Endothelial cell of umbilical vein (primary cell): ENCODE measurements at regions not wholly inside any gene's neighbourhood (a gene's known extent, or its start where the extent isn't known, plus 50 kb on each side); places are given as distances from the start of the nearest gene placed in this dataset.

Source experiments
- BruUV-seq: library from RNA; stranded (reverse); fragments of 400-500 nt; replicated peaks from 2 replicates; lab custom pipeline; 2021; lab: Mats Ljungman, UMichigan
- CTCF ChIA-PET: fragments of 300-600, 350-600 bp; sonication (Branson Sonifier 250); formaldehyde crosslinking; loops from one replicate; lab custom pipeline; 2021; ENCODE audit warnings: antibody characterized with exemption, inconsistent platforms; lab: Charles Lee
- POLR2A ChIA-PET: fragments of 300-600, 350-600 bp; sonication (Branson Sonifier 250); formaldehyde crosslinking; loops from one replicate; lab custom pipeline; 2021; ENCODE audit warnings: antibody characterized with exemption, inconsistent platforms; lab: Charles Lee
- DNase-seq: peaks from one replicate; pipeline ENCODE4 v3.0.0-alpha.2; 2011; ENCODE audit warnings: low read depth, low spot score
- FAIRE-seq: peaks from 2 replicates; lab custom pipeline; 2011; peaks lifted over from hg19 to GRCh38; lab: Jason Lieb, UNC
- H2AFZ ChIP-seq: 2 replicates; pipeline ENCODE4 v1.6.0; 2012; ENCODE audit warnings: low read depth, low read length, control low read depth, inconsistent platforms
- H3K27ac ChIP-seq: 2 replicates; pipeline ENCODE4 v1.5.1; 2011; ENCODE audit warnings: low read depth, mild to moderate bottlenecking, control low read depth, low read length, moderate library complexity; ENCODE audit not compliant: insufficient read depth
- H3K27me3 ChIP-seq, 2 experiments: 2 replicates each; pipeline versions ENCODE4 v1.6.0 to v1.6.1; 2011; ENCODE audit warnings: low read length in 2 of 2, mixed read lengths in 1 of 2; ENCODE audit not compliant: control insufficient read depth in 2 of 2, insufficient read depth in 2 of 2
- H3K36me3 ChIP-seq, 2 experiments: 2 replicates in 1 of 2; 3 replicates in 1 of 2; pipeline ENCODE4 v1.5.1; 2011; ENCODE audit warnings: low read length in 2 of 2, mild to moderate bottlenecking in 1 of 2, moderate library complexity in 1 of 2; ENCODE audit not compliant: control insufficient read depth in 2 of 2, insufficient read depth in 2 of 2; ENCODE audit errors: extremely low read depth in 1 of 2
- H3K4me1 ChIP-seq: 3 replicates; pipeline ENCODE4 v1.5.1; 2011; ENCODE audit warnings: mild to moderate bottlenecking, low read length; ENCODE audit not compliant: control insufficient read depth, insufficient read depth; ENCODE audit errors: extremely low read depth
- H3K4me2 ChIP-seq: 2 replicates; pipeline ENCODE4 v1.6.1; 2011; ENCODE audit warnings: low read length, control low read depth, mixed read lengths; ENCODE audit not compliant: insufficient read depth
- H3K4me3 ChIP-seq, 3 experiments: fragments of 200-600 bp in 1 of 3; sonication (generic), shearing (Covaris generic) in 1 of 3; replicated peaks in 1 of 3; 2 replicates each; pipeline ENCODE4 v1.5.1; 2011 to 2016; ENCODE audit warnings: control low read depth in 3 of 3, low read length in 3 of 3, mild to moderate bottlenecking in 2 of 3, inconsistent platforms in 1 of 3, low read depth in 1 of 3, moderate library complexity in 1 of 3; ENCODE audit not compliant: insufficient read depth in 1 of 3
- H3K79me2 ChIP-seq: 2 replicates; pipeline ENCODE4 v1.6.0; 2012; ENCODE audit warnings: low read length, inconsistent platforms; ENCODE audit not compliant: control insufficient read depth, insufficient read depth
- H3K9ac ChIP-seq: replicated peaks from 2 replicates; pipeline ENCODE3; 2011; ENCODE audit warnings: low read length, control low read depth; ENCODE audit not compliant: insufficient read depth; ENCODE audit errors: extremely low read depth
- H3K9me1 ChIP-seq: replicated peaks from 3 replicates; pipeline ENCODE4 v1.6.0; 2011; ENCODE audit warnings: mild to moderate bottlenecking, low read length; ENCODE audit not compliant: control insufficient read depth, insufficient read depth; ENCODE audit errors: extremely low read depth
- H3K9me3 ChIP-seq: replicated peaks from 2 replicates; pipeline ENCODE4 v1.5.1; 2012; ENCODE audit warnings: low read length, inconsistent platforms; ENCODE audit not compliant: control insufficient read depth, insufficient read depth
- H4K20me1 ChIP-seq: replicated peaks from 2 replicates; pipeline ENCODE3; 2011; ENCODE audit warnings: mild to moderate bottlenecking, low read length; ENCODE audit not compliant: control insufficient read depth, insufficient read depth; ENCODE audit errors: extremely low read depth
- FOS ChIP-seq: IDR thresholded peaks from 2 replicates; pipeline ENCODE4 v1.6.1; 2011; ENCODE audit warnings: mild to moderate bottlenecking, low read length, moderate library complexity, borderline replicate concordance; ENCODE audit not compliant: insufficient read depth
- GATA2 ChIP-seq: IDR thresholded peaks from 2 replicates; pipeline ENCODE4 v1.7.0; 2011; ENCODE audit warnings: low read depth, mild to moderate bottlenecking, moderate library complexity, mixed read lengths, low read length; ENCODE audit not compliant: insufficient read length, insufficient read depth
- JUN ChIP-seq: IDR thresholded peaks from 2 replicates; pipeline ENCODE4 v1.6.1; 2011; ENCODE audit warnings: borderline replicate concordance, low read depth; ENCODE audit not compliant: insufficient read length, insufficient read depth
- POLR2A ChIP-seq: IDR thresholded peaks from 2 replicates; pipeline ENCODE4 v1.6.1; 2012; ENCODE audit warnings: low read depth, mild to moderate bottlenecking, control low read depth, low read length
- POLR2AphosphoS5 ChIP-seq: IDR thresholded peaks from 2 replicates; pipeline ENCODE4 v1.6.1; 2012; ENCODE audit warnings: low read depth, mild to moderate bottlenecking, control low read depth, low read length, moderate library complexity; ENCODE audit not compliant: insufficient read depth
- dilution Hi-C: fragments of 300-500 bp; cut with MboI; formaldehyde crosslinking; loops from one replicate; pipeline ENCODE4 v1.15.0; 2019; ENCODE audit warnings: low sequenced_read_pairs; ENCODE audit not compliant: extremely low pct_ligation_motif_present
- intact Hi-C: fragments of 100-400 bp; cut with micrococcal nuclease; formaldehyde crosslinking; loops from one replicate; pipeline ENCODE4 v1.10.0; 2022
- TF ChIP-seq, protein P1 (sequence below), 2 donors: IDR thresholded peaks; 1 replicate in 1 of 2; 2 replicates in 1 of 2; pipeline ENCODE4 v1.5.1; 2011; ENCODE audit warnings: low read length in 2 of 2, mild to moderate bottlenecking in 2 of 2, moderate library complexity in 2 of 2, control low read depth in 1 of 2, inconsistent platforms in 1 of 2, low read depth in 1 of 2; ENCODE audit not compliant: insufficient read depth in 1 of 2; ENCODE audit errors: extremely low read depth in 1 of 2
- TF ChIP-seq, protein P2 (sequence below): IDR thresholded peaks from 2 replicates; pipeline ENCODE4 v1.6.1; 2011; ENCODE audit not compliant: insufficient read depth, insufficient read length

DNA sequence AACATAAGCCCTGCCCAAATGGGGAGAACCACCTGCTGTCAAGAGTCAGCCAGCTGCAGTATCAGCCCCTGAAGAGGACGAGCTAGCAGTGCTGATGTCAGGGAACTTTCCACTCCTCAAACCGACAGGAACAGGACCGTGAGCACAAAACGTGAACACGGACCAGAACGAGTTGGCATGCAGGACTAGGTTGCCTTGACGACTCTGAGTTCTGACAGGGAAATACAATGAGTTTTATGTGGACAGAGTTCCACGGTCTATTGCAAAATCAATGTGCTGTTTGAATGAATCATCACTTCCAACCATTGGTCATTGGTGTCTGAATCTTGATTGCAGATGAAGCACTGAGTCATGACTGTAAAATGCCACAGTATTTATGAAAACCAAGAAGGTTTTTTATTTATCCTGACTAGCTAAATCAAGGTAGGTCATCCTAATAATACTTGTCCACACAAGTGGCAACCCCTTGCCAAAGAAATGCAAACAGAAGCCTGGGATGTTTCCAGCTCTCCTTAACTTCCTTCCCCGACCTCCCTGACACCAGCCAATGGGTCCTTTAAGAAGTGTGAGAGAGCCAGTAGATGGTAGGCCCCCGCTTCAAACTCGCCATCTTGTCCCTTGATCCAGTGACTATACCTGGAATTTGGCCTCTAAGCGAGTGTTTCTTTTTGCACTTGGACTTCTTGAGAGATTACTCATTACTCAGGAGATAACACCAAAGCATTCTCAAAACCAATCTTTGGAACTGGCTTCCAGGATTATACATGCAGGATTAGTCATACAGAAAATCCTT is 119.6 kb downstream of the ASB7 start:
- no peaks in the 10 kb centered on the region for H4K20me1 ChIP-seq
- no peaks in the 10 kb centered on the region for H3K79me2 ChIP-seq
- BruUV-seq = TSS peak; percentile 70
- no peak overlapping the region for H2AFZ ChIP-seq
- intact Hi-C loops (loop anchor here (1.0 to 5.0 kb wide), 5 partner anchors 9 to 555 kb away; partner anchors contain the start of gene SELENOS), dilution Hi-C loops (no loop called here)
- ChIA-PET POLR2A (interaction anchor here (0.6 kb wide), 1 partner anchor 180 kb away, joined by 3 read pairs; no protein-coding TSS in a partner anchor), CTCF (interaction anchor here (1.1 to 2.7 kb wide), 7 partner anchors 9 to 286 kb away, joined by 3 to 10 read pairs (median 4); no protein-coding TSS in a partner anchor)
- TF ChIP-seq GATA2 (peak; percentile 57), POLR2A (no peak), POLR2AphosphoS5 (peak; percentile 24), JUN (peak; percentile 96), FOS (peak; percentile 90)
- TF ChIP-seq, protein P1, sequence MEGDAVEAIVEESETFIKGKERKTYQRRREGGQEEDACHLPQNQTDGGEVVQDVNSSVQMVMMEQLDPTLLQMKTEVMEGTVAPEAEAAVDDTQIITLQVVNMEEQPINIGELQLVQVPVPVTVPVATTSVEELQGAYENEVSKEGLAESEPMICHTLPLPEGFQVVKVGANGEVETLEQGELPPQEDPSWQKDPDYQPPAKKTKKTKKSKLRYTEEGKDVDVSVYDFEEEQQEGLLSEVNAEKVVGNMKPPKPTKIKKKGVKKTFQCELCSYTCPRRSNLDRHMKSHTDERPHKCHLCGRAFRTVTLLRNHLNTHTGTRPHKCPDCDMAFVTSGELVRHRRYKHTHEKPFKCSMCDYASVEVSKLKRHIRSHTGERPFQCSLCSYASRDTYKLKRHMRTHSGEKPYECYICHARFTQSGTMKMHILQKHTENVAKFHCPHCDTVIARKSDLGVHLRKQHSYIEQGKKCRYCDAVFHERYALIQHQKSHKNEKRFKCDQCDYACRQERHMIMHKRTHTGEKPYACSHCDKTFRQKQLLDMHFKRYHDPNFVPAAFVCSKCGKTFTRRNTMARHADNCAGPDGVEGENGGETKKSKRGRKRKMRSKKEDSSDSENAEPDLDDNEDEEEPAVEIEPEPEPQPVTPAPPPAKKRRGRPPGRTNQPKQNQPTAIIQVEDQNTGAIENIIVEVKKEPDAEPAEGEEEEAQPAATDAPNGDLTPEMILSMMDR (IDR thresholded peaks at IDR 0.05; ENCODE audit: extremely low read depth in 1 of 2, insufficient read depth in 1 of 2, low read depth in 1 of 2, low read length in 2 of 2) = no peak
- TF ChIP-seq, protein P2, sequence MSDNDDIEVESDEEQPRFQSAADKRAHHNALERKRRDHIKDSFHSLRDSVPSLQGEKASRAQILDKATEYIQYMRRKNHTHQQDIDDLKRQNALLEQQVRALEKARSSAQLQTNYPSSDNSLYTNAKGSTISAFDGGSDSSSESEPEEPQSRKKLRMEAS = peak; percentile 37
- no peaks in the 10 kb centered on the region for H3K27me3 ChIP-seq
- H3K9me1 ChIP-seq = no peaks in the 10 kb centered on the region
- H3K9me3 ChIP-seq = no peaks in the 10 kb centered on the region
- H3K4me1 ChIP-seq = peaks cover 27% of the 10 kb centered on the region
- H3K4me3 ChIP-seq = no peak overlapping the region
- peak; percentile 97 for FAIRE-seq
- peak; percentile 96 for DNase-seq
- peak overlapping the region; percentile 82 for H3K27ac ChIP-seq
- peak overlapping the region; percentile 28 for H3K4me2 ChIP-seq
- H3K9ac ChIP-seq = peak overlapping the region; percentile 30
- H3K36me3 ChIP-seq = no peaks in the 10 kb centered on the region
